OCI-LY1 (cell line): ENCODE measurements at regions not wholly inside any gene's neighbourhood (a gene's known extent, or its start where the extent isn't known, plus 50 kb on each side); places are given as distances from the start of the nearest gene placed in this dataset.

Experiments
- H2AFZ ChIP-seq: fragments of 200-600 bp; sonication (generic), shearing (Covaris generic); 2 replicates; pipeline ENCODE4 v1.6.0; 2014; ENCODE audit warnings: antibody characterized with exemption, mild to moderate bottlenecking, low read length
- H3F3A ChIP-seq: fragments of 200-600 bp; sonication (generic), shearing (Covaris generic); 2 replicates; pipeline ENCODE4 v1.6.0; 2014; ENCODE audit warnings: mild to moderate bottlenecking, antibody characterized with exemption, low read length, moderate library complexity; ENCODE audit not compliant: insufficient read depth
- H3K27ac ChIP-seq: fragments of 200-600 bp; sonication (generic); 2 replicates; pipeline ENCODE4 v1.5.1; 2014; ENCODE audit warnings: low read length, mixed run types, mild to moderate bottlenecking, low read depth; ENCODE audit not compliant: poor library complexity, severe bottlenecking
- H3K27me3 ChIP-seq: fragments of 200-600 bp; sonication (generic); 2 replicates; pipeline ENCODE4 v1.6.0; 2014; ENCODE audit warnings: antibody characterized with exemption, mild to moderate bottlenecking, low read length, moderate library complexity; ENCODE audit not compliant: insufficient read depth
- H3K36me3 ChIP-seq: fragments of 200-600 bp; sonication (generic); 2 replicates; pipeline ENCODE4 v1.6.1; 2014; ENCODE audit warnings: mild to moderate bottlenecking, antibody characterized with exemption, low read length, moderate library complexity, mixed read lengths; ENCODE audit not compliant: insufficient read depth
- H3K4me1 ChIP-seq: fragments of 200-600 bp; sonication (generic); 2 replicates; pipeline ENCODE4 v1.5.1; 2014; ENCODE audit warnings: mild to moderate bottlenecking, low read length, moderate library complexity; ENCODE audit not compliant: insufficient read depth, severe bottlenecking
- H3K4me2 ChIP-seq: fragments of 200-600 bp; sonication (generic), shearing (Covaris generic); 2 replicates; pipeline ENCODE4 v1.6.1; 2014; ENCODE audit warnings: low read length
- H3K4me3 ChIP-seq: fragments of 200-600 bp; sonication (generic); 2 replicates; pipeline ENCODE4 v1.5.1; 2014; ENCODE audit warnings: low read length, low read depth, mild to moderate bottlenecking, mixed read lengths; ENCODE audit not compliant: poor library complexity, severe bottlenecking
- H3K79me2 ChIP-seq: fragments of 200-600 bp; shearing (Covaris generic); 2 replicates; pipeline ENCODE4 v1.6.1; 2016; ENCODE audit warnings: mixed run types, low read length, mixed read lengths; ENCODE audit not compliant: insufficient read depth
- H3K9ac ChIP-seq: fragments of 200-600 bp; sonication (generic), shearing (Covaris generic); 2 replicates; pipeline ENCODE4 v1.6.1; 2014; ENCODE audit warnings: mild to moderate bottlenecking, low read length, mixed read lengths
- H3K9me2 ChIP-seq: fragments of 200-600 bp; sonication (generic), shearing (Covaris generic); 2 replicates; pipeline ENCODE4 v1.6.1; 2014; ENCODE audit warnings: low read depth, mild to moderate bottlenecking, low read length, mixed read lengths
- H3K9me3 ChIP-seq: fragments of 200-600 bp; shearing (Covaris generic); 2 replicates; pipeline ENCODE4 v1.6.1; 2014; ENCODE audit warnings: low read length, mixed read lengths
- H4K20me1 ChIP-seq: fragments of 200-600 bp; sonication (generic), shearing (Covaris generic); 2 replicates; pipeline ENCODE4 v1.6.0; 2016; ENCODE audit warnings: mild to moderate bottlenecking, low read length; ENCODE audit not compliant: insufficient read depth
- EZH2 ChIP-seq: fragments of 200-600 bp; sonication (generic), shearing (Covaris generic); IDR thresholded peaks from 2 replicates; pipeline ENCODE4 v1.8.0; 2017; ENCODE audit warnings: borderline replicate concordance, mixed run types, mild to moderate bottlenecking, antibody characterized with exemption, low read length, moderate library complexity, mixed read lengths
- TF ChIP-seq, protein P1 (sequence below): fragments of 200-600 bp; sonication (generic), shearing (Covaris generic); IDR thresholded peaks from 2 replicates; pipeline ENCODE4 v1.5.1; 2017; ENCODE audit warnings: mild to moderate bottlenecking, antibody characterized with exemption, low read length, moderate library complexity, mixed read lengths

DNA sequence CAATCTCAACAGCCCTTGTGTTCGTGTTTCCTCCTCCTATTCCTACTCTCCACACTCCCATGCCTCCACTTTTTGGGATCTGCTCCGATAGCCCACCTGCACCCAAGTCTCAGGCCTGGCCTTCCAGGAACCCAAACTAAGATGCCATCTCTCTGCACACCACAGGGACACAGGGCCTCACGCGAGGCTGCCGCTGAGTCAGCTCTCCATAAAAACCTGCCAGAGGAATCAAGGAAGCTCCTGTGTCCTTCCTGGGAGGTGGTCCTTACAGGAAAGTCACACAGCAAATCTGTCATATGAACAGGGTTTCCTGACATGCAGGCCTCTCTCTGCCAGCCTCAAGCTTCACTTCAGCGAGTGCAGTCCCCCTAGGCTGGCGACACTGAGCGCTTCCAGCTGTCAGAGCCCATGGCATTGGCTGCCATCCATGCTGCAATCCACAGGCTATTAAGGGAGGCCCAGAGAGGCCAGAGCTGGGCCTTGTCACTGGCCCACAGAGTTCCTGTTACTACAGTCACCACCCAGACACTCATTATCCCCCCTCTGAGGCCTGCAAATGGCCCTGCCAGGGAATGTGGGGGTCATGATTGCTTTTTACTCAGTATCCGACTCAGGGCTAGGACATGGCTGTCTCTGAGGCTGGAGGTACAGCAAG lies 151.4 kb downstream of the OAT start:
- Histone ChIP-seq H3K79me2 (no peaks in the 10 kb centered on the region), H3K9ac (no peak overlapping the region), H4K20me1 (no peaks in the 10 kb centered on the region), H3K9me2 (no peaks in the 10 kb centered on the region), H3K9me3 (no peaks in the 10 kb centered on the region), H2AFZ (no peak overlapping the region), H3K4me3 (no peak overlapping the region), H3K27ac (no peak overlapping the region), H3K4me1 (no peaks in the 10 kb centered on the region), H3K36me3 (no peaks in the 10 kb centered on the region), H3F3A (no peaks in the 10 kb centered on the region), H3K4me2 (no peak overlapping the region), H3K27me3 (peaks cover 8% of the 10 kb centered on the region; the same call in 1 of the 2 replicates)
- TF ChIP-seq, protein P1, sequence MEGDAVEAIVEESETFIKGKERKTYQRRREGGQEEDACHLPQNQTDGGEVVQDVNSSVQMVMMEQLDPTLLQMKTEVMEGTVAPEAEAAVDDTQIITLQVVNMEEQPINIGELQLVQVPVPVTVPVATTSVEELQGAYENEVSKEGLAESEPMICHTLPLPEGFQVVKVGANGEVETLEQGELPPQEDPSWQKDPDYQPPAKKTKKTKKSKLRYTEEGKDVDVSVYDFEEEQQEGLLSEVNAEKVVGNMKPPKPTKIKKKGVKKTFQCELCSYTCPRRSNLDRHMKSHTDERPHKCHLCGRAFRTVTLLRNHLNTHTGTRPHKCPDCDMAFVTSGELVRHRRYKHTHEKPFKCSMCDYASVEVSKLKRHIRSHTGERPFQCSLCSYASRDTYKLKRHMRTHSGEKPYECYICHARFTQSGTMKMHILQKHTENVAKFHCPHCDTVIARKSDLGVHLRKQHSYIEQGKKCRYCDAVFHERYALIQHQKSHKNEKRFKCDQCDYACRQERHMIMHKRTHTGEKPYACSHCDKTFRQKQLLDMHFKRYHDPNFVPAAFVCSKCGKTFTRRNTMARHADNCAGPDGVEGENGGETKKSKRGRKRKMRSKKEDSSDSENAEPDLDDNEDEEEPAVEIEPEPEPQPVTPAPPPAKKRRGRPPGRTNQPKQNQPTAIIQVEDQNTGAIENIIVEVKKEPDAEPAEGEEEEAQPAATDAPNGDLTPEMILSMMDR, result no peak
- no peak for TF ChIP-seq EZH2

DNA sequence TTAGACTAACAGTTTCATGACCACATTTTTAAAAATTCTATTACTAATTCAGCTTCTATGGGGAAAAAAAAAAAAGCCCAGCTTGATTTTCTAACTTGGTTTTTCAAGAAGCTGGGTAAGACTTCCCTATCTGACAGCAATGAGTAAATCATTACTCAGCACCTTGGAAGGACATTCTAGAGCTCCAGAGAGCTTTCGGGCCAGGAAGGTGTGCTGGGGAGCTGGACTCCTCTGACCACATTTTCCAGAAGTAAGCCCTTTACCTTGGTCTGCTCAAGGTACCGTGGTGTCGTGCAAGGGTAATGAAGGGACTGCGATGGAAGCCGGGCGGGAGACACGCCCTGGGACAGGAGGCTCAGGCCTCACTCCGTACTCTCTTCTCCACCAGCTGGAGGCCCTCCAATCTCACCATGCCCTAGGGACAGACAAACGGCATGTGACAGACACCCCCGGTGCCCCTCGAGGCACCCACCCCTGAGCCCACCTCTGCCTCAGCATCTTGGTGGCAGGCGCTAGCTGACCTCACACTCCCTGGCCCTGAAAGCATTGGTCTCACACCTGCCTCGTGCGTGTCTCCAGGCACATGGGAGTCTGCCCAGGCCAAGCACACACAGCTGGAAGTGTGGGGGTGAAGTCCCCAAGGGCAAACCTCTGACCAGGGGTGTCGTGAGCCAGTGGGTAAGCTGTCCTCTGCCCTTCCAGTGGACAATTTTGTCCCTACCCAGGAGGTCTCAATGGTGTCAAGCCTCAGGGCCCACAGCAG lies 152.1 kb downstream of the OAT start:
- Histone ChIP-seq H3K27ac (no peak overlapping the region), H3K4me1 (no peaks in the 10 kb centered on the region), H3K27me3 (peaks cover 8% of the 10 kb centered on the region; the same call in 1 of the 2 replicates), H3K36me3 (no peaks in the 10 kb centered on the region), H2AFZ (no peak overlapping the region), H4K20me1 (no peaks in the 10 kb centered on the region), H3K4me3 (no peak overlapping the region), H3K79me2 (no peaks in the 10 kb centered on the region), H3K9me2 (no peaks in the 10 kb centered on the region), H3K9me3 (no peaks in the 10 kb centered on the region), H3F3A (no peaks in the 10 kb centered on the region), H3K9ac (no peak overlapping the region), H3K4me2 (no peak overlapping the region)
- TF ChIP-seq, protein P1, result no peak
- no peak for TF ChIP-seq EZH2

DNA sequence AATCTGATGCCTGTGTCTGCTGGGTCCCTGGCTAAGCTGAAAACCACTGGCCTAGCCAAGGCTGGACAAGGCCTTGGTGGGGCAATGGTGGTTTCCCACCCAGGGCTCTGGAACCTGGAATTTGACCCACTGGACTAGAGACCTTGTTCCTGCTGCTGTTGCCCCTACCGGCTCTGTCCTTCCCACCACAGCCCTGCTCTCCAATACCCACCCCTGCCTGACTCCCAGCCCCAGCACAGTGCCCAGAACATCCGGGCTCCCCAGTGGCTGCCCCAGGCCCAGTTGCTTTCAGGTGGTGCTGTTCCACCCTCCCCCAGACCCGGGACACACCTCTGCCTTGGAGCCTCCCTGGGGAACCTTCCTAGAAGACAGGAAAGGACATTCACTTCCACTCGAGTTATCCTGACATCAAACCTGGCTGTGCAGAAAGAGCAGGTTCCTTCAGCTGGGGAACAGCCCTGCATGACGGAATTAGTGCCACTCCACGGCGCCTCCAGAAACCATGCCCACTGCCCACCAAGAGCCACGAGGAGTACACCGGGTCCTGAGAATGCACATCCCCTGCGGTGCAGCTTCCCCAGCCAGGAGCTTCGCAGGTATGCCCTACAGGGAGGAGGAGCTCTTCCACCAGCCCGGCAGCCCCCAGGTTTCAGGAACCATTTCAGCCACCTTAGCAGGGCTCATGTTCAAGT lies 152.8 kb downstream of the OAT start:
- Histone ChIP-seq H3K79me2 (no peaks in the 10 kb centered on the region), H3K9me3 (no peaks in the 10 kb centered on the region), H3K4me2 (no peak overlapping the region), H3K36me3 (no peaks in the 10 kb centered on the region), H3K4me3 (no peak overlapping the region), H3K4me1 (no peaks in the 10 kb centered on the region), H2AFZ (no peak overlapping the region), H3K27ac (no peak overlapping the region), H3F3A (no peaks in the 10 kb centered on the region), H3K27me3 (peaks cover 10% of the 10 kb centered on the region; the same call in 1 of the 2 replicates), H3K9me2 (no peaks in the 10 kb centered on the region), H4K20me1 (no peaks in the 10 kb centered on the region), H3K9ac (no peak overlapping the region)
- TF ChIP-seq, protein P1, result no peak
- TF ChIP-seq EZH2, result no peak
